ENCODE measurements at regions not wholly inside any gene's neighbourhood (a gene's known extent, or its start where the extent isn't known, plus 50 kb on each side); places are given as distances from the start of the nearest gene placed in this dataset.
"Not testable (repeated sequence)": the region's sequence is repeated elsewhere in the genome, so short reads cannot be mapped to it uniquely, and the experiment has no call there.

- no peak for DNase-seq
These were observed 1322.7 kb upstream of the ALCAM start for GRCh38 chr3:104044002-104044401.

- DNase-seq = no peak
These were observed 1300.1 kb upstream of the ALCAM start for GRCh38 chr3:104066658-104067057.

- DNase-seq = no peak
These were observed 1297.6 kb upstream of the ALCAM start for GRCh38 chr3:104069114-104069513.

GRCh38 chr3:104070906-104071305 lies 1295.8 kb upstream of the ALCAM start:
- DNase-seq = no peak

- DNase-seq = no peak
These were observed 1286.6 kb upstream of the ALCAM start for GRCh38 chr3:104080088-104080626.

GRCh38 chr3:104088738-104089137 lies 1278.0 kb upstream of the ALCAM start:
- DNase-seq = no peak

- DNase-seq = not testable (repeated sequence)
These were observed 1276.7 kb upstream of the ALCAM start for GRCh38 chr3:104089987-104090386.

GRCh38 chr3:104101736-104102135 lies 1265.0 kb upstream of the ALCAM start:
- no peak for DNase-seq

- DNase-seq = peak in 1 of 5 donors; percentile 3
These were observed 1264.3 kb upstream of the ALCAM start for GRCh38 chr3:104102386-104102785.

GRCh38 chr3:104106276-104106675 lies 1260.4 kb upstream of the ALCAM start:
- DNase-seq = no peak

GRCh38 chr3:104108522-104108921 lies 1258.2 kb upstream of the ALCAM start:
- DNase-seq = no peak

- DNase-seq = no peak
These were observed 1240.2 kb upstream of the ALCAM start for GRCh38 chr3:104126463-104126862.

- DNase-seq = no peak
These were observed 1239.7 kb upstream of the ALCAM start for GRCh38 chr3:104126864-104127553.

- no peak for DNase-seq
These were observed 1238.9 kb upstream of the ALCAM start for GRCh38 chr3:104127830-104128229.

- no peak for DNase-seq
These were observed 1233.9 kb upstream of the ALCAM start for GRCh38 chr3:104132566-104133403.

GRCh38 chr3:104133630-104134029 lies 1233.1 kb upstream of the ALCAM start:
- DNase-seq = no peak

GRCh38 chr3:104137116-104137515 lies 1229.6 kb upstream of the ALCAM start:
- DNase-seq = no peak

GRCh38 chr3:104145164-104145563 lies 1221.5 kb upstream of the ALCAM start:
- no peak for DNase-seq

GRCh38 chr3:104149154-104149553 lies 1217.6 kb upstream of the ALCAM start:
- DNase-seq = no peak

GRCh38 chr3:104150724-104151123 lies 1216.0 kb upstream of the ALCAM start:
- DNase-seq = no peak

- no peak for DNase-seq
These were observed 1211.8 kb upstream of the ALCAM start for GRCh38 chr3:104154896-104155295.

- DNase-seq = no peak
These were observed 1200.8 kb upstream of the ALCAM start for GRCh38 chr3:104165866-104166265.

- no peak for DNase-seq
These were observed 1198.3 kb upstream of the ALCAM start for GRCh38 chr3:104168386-104168785.

GRCh38 chr3:104175696-104176095 lies 1191.0 kb upstream of the ALCAM start:
- no peak for DNase-seq

Measured in T-helper 1 cell (primary cell).